MM.1S (cell line): ENCODE measurements at regions not wholly inside any gene's neighbourhood (a gene's known extent, or its start where the extent isn't known, plus 50 kb on each side); places are given as distances from the start of the nearest gene placed in this dataset.

Experiments used
- CTCF ChIP-seq: fragments of 300-600 bp; sonication (generic); IDR thresholded peaks from 2 replicates; pipeline ENCODE4 v1.5.1; 2016; ENCODE audit warnings: antibody characterized with exemption, low read length, mixed read lengths
- EZH2phosphoT487 ChIP-seq: fragments of 300-600 bp; sonication (generic); IDR thresholded peaks from 2 replicates; pipeline ENCODE4 v1.6.1; 2018; ENCODE audit warnings: antibody characterized with exemption, low read length

- TF ChIP-seq EZH2phosphoT487, result no peak
- no peak for TF ChIP-seq CTCF
Measured at GRCh38 chr5:85320495-85320894, 935.8 kb upstream of the EDIL3 start.
